ENCODE measurements at regions not wholly inside any gene's neighbourhood (a gene's known extent, or its start where the extent isn't known, plus 50 kb on each side); places are given as distances from the start of the nearest gene placed in this dataset.

- 71 to 81% (median 76%) methylated on average over 2 of the region's 2 CpGs for WGBS, 5 donors
- no peaks in the 10 kb centered on the region for H3K27me3 ChIP-seq
- intact Hi-C loops (cut with DNase I; ENCODE audit: low total_unique reads), result no loop called here
- no peaks in the 10 kb centered on the region for H3K36me3 ChIP-seq
- no peak overlapping the region for H3K27ac ChIP-seq
- DNase-seq, result peak in 1 of 2 donors; percentile 39
- no peak overlapping the region for H3K4me3 ChIP-seq
- no peaks in the 10 kb centered on the region for H3K4me1 ChIP-seq
- TF ChIP-seq CTCF (IDR thresholded peaks at IDR 0.05) (no peak), EP300 (IDR thresholded peaks at IDR 0.05) (no peak), POLR2A (IDR thresholded peaks at IDR 0.05) (no peak), POLR2AphosphoS5 (IDR thresholded peaks at IDR 0.05) (no peak)
- no peaks in the 10 kb centered on the region for H3K9me3 ChIP-seq
Observed at GRCh38 chr21:28429161-28429560, 563.5 kb downstream of the LTN1 start.

- no peak for TF ChIP-seq POLR2A (IDR thresholded peaks at IDR 0.05)
- intact Hi-C loops (cut with DNase I; ENCODE audit: low total_unique reads), result no loop called here
- peaks cover 0 to 9% (median 0%) of the 10 kb centered on the region in 4 donors for H3K4me1 ChIP-seq
Observed at GRCh38 chr21:28427394-28428022, 565.2 kb downstream of the LTN1 start.

DNA sequence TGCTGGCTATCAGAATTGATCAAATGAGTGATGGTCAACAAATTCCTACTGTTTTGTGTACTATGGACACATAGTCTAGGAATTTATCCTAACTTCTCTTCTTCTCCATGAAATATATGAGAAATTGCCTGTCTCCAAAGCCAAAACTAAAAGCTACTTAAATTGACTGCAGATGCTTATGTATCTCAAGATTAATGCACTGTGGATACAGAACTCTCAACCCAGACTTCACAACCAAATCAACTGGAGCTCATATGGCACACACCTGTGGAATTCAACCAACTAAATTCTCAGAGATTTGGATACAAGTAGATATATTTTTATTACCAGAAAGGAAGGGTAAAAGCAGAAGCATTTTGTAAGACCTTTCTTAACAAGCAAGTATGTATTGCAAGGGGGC lies 566.1 kb downstream of the LTN1 start:
- Histone ChIP-seq H3K4me1 (peaks cover 0 to 9% (median 0%) of the 10 kb centered on the region in 4 donors), H3K27me3 (no peaks in the 10 kb centered on the region), H3K36me3 (no peaks in the 10 kb centered on the region), H3K27ac (no peak overlapping the region), H3K9me3 (no peaks in the 10 kb centered on the region), H3K4me3 (no peak overlapping the region)
- TF ChIP-seq POLR2AphosphoS5 (IDR thresholded peaks at IDR 0.05), result no peak
- TF ChIP-seq CTCF (IDR thresholded peaks at IDR 0.05), result no peak
- intact Hi-C loops (cut with DNase I; ENCODE audit: low total_unique reads), result no loop called here
- no peak for DNase-seq

More at GRCh38 chr21:28427394-28428022, 565.2 kb downstream of the LTN1 start:
- Histone ChIP-seq H3K27me3 (no peaks in the 10 kb centered on the region), H3K36me3 (no peaks in the 10 kb centered on the region), H3K27ac (no peak overlapping the region), H3K4me3 (no peak overlapping the region), H3K9me3 (no peaks in the 10 kb centered on the region)
- 75 to 89% (median 85%) methylated on average over 1 of the region's 1 CpG for whole genome bisulfite sequencing, 5 donors
- DNase-seq, result no peak

GRCh38 chr21:28423521-28424190 lies 569.0 kb downstream of the LTN1 start:
- TF ChIP-seq POLR2AphosphoS5 (IDR thresholded peaks at IDR 0.05), result no peak
- no peak for TF ChIP-seq POLR2A (IDR thresholded peaks at IDR 0.05)
- no peak for TF ChIP-seq EP300 (IDR thresholded peaks at IDR 0.05)
- TF ChIP-seq CTCF (IDR thresholded peaks at IDR 0.05), result no peak
- 9 to 57% (median 37%) methylated on average over 3 of the region's 3 CpGs for WGBS, 5 donors
- Histone ChIP-seq H3K4me3 (no peak overlapping the region), H3K36me3 (no peaks in the 10 kb centered on the region), H3K9me3 (no peaks in the 10 kb centered on the region), H3K4me1 (peaks cover 0 to 9% (median 0%) of the 10 kb centered on the region in 4 donors), H3K27ac (no peak overlapping the region), H3K27me3 (no peaks in the 10 kb centered on the region)
- intact Hi-C loops (cut with DNase I; ENCODE audit: low total_unique reads), result no loop called here
- DNase-seq, result no peak
